CD4-positive, alpha-beta T cell treated with Interferon alpha-2 for 1 hour (primary cell): ENCODE measurements at regions not wholly inside any gene's neighbourhood (a gene's known extent, or its start where the extent isn't known, plus 50 kb on each side); places are given as distances from the start of the nearest gene placed in this dataset.

Experiments
- DNase-seq, 2 donors: peaks; one replicate each; pipeline ENCODE4 v3.0.0-alpha.2; 2020 to 2022

DNA sequence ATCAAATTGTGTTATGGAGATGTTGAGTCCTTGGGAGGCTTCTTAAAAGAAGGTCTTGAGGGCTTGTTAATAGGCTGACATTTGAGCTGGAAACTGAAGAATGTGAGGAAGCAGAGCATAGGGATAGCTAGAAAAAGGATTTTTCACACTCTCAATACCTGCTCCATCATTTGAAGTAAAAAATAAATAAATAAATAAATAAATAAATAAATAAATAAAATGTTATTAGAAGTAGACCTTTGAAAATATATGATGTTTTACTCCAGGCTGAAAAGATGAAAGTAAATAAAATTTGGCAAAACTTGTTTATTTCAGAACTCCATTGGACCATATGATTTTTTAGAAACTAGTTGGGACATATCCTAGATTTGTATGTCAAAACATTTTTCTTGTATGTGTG lies 1757.8 kb upstream of the TENM3 start:
- DNase-seq, result no peak

DNA sequence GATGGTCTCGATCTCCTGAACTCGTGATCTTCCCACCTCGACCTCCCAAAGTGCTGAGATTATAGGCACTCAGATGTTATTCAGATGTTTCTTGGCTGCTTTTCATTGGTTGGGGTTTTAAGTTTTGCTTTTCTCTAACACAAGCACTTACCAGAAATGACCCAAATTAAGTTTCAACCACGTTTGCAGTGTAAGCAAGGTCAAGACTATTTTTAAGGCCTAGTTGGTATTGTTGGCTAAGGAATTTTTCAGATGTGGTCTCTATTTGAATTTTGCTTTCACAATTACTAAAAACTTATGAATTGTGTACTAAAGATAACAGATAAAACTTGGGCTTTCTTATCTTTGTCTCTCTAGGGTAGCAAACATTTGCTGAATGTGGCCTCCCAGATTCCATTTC lies 1756.9 kb upstream of the TENM3 start:
- DNase-seq, result no peak

GRCh38 chr4:180489787-180490186 lies 1753.4 kb upstream of the TENM3 start:
- DNase-seq, result no peak

GRCh38 chr4:180491210-180491609 lies 1752.0 kb upstream of the TENM3 start:
- no peak for DNase-seq

GRCh38 chr4:180493299-180493698 lies 1749.9 kb upstream of the TENM3 start:
- no peak for DNase-seq

GRCh38 chr4:180500154-180500553 lies 1743.0 kb upstream of the TENM3 start:
- no peak for DNase-seq

- no peak for DNase-seq
Measured at GRCh38 chr4:180512801-180513475, 1730.3 kb upstream of the TENM3 start.

DNA sequence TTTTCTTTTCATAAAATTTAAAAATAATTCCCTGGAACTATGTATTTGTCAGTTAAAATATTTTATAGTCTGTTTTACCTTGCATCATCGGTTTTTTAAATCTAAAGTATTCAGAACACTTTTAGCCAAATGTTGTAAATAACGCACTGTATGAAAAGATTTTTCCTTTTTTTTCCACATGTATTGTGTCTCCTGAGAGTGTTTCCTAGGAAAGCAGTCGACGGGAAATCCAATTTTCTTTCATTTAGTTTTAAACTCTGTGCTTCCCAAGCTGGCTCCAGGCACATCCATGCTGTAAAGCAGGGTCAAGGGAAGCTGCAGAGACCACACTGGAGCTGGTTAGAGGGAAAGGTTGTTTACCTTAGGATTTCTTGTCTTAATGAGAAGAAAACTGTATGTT lies 1724.3 kb upstream of the TENM3 start:
- DNase-seq, result no peak

DNA sequence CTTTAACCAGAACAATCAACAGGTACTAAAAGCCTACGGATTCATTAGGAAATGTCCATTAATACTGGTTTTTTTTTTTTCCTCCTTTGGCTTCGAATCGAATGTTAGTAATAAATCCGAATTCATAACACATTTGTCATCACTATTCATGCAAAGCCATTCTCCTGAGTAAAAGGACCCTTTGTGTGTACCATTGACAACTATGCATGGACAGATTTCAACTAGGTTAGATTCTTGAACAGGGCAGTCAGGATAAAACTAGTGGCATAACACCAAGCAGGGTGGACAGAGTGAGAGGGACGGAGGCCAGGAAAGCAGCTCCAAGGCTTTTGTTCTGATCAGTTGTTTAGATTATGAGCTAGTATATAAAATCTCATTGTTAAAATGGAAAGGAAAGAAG lies 1722.0 kb upstream of the TENM3 start:
- DNase-seq, result no peak

DNA sequence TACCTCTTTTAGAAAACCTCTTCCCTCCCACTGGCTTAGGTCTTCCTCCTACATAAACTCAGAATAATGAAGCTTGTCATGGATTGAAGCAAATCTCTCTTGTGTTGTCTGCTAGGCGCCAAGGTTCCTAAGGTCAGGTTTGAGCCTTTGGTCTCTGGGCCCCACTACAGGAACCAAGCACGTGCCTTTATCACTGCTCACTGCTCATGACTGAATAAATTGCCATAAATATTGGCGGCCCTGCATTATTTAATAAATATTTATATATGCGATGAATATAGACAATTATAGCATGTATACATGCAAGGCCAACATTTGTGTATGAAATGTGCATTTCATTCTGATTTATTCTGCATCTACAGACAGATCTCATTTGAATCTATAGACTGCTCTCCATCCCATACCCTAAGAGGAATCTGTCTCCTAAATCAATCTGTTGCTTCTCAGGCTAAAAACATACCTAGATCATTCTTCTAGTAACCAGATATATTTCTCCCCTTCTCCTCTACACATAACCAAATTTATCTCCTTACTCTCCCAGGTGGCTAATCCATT lies 1717.6 kb upstream of the TENM3 start:
- DNase-seq, result no peak

- DNase-seq, result no peak
Measured at GRCh38 chr4:180528003-180528402, 1715.2 kb upstream of the TENM3 start.

GRCh38 chr4:180530787-180531186 lies 1712.4 kb upstream of the TENM3 start:
- no peak for DNase-seq

DNA sequence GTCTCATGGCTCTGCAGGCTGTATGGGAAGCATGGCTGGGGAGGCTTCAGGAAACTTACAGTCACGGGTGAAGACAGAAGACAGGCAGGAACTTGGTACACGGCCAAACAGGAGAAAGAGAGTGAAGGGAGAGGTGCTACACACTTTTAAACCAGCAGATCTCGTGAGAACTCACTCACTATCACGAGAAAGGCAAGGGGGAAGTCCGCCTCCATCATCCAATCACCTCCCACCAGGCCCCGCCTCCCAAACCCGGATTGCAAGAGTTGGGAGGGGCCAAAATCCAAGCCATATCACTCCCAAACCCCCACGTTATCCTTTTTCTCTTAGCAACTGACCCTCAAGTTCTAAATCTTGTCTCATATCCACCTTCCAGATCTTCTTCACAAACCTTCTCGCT lies 1710.5 kb upstream of the TENM3 start:
- no peak for DNase-seq

DNA sequence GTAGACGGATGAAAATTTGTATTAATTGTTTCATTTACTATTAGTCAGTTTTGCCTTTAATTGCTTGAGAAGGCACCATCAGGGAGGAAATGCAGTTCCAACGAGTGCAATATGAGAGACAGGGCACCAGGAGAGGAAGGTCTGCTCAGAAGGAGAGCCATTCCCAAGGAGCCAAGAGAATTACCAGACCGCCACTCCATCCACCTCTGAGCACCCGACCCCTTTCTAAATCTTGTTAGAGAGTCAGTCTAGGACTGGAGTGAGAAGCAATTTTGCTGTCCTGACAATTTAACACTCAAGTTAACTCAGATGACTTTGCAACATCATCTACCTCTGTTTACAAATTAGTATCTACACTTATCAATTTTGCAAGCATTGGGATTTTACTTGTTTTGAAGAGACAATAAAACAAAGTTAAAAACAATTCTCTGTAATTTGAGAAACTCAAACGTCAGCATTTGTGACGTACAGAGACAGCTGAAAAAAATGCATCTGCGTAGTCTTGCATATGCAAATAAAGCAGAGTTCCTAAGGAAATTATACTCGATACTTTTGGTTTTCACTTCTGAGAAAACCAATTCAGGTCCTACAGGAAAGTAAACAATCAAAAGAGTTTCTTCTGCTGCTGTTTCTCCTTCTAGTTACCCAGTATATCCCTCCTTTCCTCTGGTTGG lies 1704.7 kb upstream of the TENM3 start:
- DNase-seq, result no peak

DNA sequence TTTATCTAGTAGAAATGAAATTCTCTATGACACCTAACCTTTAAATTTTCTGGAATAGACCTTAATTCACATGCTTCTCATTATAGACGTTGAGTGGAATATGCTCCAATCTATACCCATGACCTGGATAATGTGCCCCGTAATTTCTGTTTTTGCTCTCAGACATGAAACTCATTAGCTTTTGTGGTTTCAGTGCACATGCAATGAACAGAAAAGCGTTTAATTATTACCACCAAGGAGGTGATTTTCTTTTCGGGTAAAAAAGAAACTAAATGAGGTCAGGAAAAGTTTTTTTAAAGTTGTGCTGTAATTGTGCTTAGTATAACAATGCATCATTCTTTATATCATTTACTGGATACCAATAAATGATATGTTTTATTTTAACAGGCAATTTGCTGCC lies 1703.9 kb upstream of the TENM3 start:
- no peak for DNase-seq

DNA sequence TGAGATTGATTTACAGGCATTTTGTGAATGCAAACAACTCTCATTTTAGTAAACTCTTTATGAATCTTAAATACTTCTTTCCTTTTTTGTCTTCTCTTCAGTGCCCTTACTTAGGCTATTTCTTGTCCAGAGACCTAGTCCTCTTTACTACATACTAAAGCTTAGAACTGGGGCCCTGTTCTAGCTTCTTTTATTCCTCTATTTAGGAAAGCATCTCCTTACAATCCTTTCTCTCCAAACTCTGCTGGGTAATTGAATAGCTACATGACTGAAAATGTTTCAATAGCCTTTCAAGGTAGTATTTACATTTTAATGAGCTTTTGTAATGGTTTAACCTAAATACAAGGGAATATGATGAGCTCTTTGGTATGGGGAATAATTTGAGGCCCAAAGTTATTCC lies 1701.5 kb upstream of the TENM3 start:
- no peak for DNase-seq

GRCh38 chr4:180542445-180543100 lies 1700.6 kb upstream of the TENM3 start:
- DNase-seq, result no peak

- DNase-seq, result no peak
Measured at GRCh38 chr4:180550106-180550505, 1693.1 kb upstream of the TENM3 start.

DNA sequence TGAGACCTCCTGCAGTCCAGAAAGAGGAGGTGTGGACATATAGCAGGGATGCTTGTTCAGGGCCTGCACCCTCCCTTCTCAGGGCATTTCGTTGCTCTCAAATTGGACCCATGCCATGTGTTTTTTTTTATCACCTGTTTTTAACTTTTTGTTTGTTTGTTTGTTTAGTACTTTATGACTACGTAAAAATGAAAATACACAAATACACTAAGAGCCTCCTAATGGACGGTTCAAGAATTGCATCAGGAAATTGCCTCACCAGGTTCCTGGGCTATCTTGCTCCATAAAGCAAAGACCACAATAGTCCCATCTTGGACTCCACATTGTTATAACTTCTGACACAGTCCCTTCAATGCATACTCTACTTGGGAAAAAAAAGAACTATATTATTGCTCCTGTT lies 1685.9 kb upstream of the TENM3 start:
- no peak for DNase-seq

DNA sequence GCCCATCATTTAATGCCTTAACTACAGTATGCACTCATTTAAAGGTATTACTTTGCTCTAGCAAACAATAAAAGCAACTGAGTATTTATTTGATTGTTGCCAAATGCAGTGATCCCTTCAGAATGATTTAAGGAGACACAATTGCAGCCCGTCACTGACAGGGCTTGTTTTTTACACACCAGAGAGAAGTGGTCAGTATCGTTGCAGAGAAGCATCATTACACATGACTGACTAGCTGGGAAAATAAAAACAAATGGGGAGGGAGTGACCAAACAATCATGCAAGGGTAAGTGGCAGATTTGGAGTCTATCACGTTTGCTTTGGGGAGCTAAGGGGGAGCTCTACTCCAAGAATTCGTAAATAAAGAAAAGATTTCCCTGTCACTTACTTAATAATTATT lies 1685.3 kb upstream of the TENM3 start:
- no peak for DNase-seq

- no peak for DNase-seq
Measured at GRCh38 chr4:180558427-180558826, 1684.8 kb upstream of the TENM3 start.

GRCh38 chr4:180560896-180561295 lies 1682.3 kb upstream of the TENM3 start:
- DNase-seq, result no peak

GRCh38 chr4:180564026-180564425 lies 1679.2 kb upstream of the TENM3 start:
- DNase-seq, result no peak

DNA sequence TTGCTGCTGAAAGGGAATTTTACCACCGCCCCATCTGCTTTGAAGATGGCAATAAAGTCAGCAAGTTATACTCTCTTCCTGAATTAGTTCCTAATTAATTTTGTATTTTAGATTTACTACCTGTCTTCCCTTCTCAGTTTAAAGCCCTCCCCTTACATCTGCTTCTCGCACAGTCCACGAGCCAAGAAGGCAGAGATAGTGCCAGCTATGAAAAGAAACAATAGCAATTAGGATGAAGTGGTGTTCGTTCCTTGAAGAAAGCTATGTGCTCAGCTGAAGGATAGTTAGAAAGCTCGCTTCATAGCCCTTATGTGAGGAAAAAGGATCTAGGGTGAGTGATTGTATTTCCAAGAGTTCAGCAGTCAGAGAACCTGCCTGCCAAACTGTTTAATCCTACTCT lies 1678.8 kb upstream of the TENM3 start:
- no peak for DNase-seq
